NCI-H2029 treated with DMSO at 0.1 percent for 48 hours (cell line): ENCODE measurements at regions not wholly inside any gene's neighbourhood (a gene's known extent, or its start where the extent isn't known, plus 50 kb on each side); places are given as distances from the start of the nearest gene placed in this dataset.
"Not testable (repeated sequence)": the region's sequence is repeated elsewhere in the genome, so short reads cannot be mapped to it uniquely, and the experiment has no call there.

Experiments
- DNase-seq: peaks from one replicate; lab custom pipeline; 2025; lab: John Stamatoyannopoulos, UW

DNA sequence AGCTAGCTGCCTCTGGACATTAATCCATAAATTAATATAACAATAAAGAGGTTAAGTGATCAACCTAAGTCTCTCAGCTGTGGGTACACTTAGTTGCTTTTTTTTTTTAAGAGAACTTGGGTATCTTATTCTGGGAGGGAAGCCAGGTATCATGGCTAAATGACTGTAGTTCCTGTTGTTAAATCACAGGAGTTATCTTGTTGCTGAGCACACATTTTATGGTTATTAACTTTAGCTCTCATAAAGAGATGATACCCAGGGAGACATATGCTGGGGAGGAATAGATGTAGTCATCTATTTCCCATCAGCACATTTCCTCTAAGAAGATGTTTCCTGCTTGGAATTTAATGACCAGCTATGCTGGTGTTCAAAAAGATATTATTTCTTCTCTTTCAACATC is 227.8 kb downstream of the PTGER3 start:
- DNase-seq: no peak

DNA sequence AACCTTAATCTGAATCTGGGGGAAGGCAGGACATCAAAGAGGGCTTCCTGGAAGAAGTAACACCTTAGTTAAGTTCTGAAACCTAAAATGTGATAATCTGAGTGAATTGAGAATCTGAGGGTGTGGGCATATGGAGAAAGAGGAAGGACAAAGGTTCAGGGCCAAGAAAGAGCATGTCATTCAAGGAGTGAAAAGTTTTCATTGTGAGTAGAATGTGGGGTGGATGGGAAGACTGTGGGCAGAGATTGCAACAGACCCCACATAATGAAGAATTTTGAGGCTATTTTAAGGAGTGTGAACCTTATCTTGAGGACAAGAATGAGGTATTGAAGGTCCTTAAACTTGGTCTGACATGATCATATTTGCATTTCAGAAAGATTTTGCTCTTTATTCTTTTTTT is 227.2 kb downstream of the PTGER3 start:
- no peak for DNase-seq

DNA sequence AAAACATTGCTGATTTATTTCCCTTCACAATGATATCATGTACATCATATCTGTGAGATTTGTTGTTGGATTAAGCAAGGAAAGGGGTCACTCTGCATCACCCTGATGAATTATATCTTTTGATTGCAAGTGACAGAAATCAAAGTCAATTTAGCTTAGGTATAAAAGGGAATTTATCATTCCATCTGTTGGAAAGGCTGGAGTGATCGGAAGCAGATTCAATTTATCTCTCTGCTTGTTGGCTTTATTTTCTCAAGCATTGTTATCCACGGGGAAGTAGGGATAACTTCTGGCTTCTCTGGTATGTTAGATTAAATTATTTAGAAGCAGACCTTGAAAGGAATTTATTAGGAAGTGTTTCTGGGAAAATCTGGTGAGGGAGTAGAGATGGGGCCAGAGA is 226.6 kb downstream of the PTGER3 start:
- no peak for DNase-seq

DNA sequence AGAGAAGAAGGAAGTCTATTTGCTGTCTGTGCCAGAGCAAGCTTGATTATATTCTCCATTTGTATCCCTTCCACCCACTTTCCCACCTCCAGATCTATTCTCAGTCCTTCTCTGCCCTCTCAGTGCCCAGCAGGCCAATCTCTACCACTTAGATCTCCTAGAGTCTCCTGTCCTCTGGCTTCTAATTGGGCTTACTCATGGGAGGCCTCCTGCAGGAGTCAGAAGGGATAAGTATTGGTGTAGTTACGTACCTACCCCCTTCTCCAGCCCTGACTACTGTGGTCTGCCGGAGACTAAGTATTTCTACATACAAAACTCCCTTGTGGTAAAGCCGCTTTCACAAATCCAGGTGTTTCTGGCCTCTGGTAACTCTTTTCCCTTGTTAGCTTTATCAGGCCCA is 221.2 kb downstream of the PTGER3 start:
- DNase-seq: no peak

DNA sequence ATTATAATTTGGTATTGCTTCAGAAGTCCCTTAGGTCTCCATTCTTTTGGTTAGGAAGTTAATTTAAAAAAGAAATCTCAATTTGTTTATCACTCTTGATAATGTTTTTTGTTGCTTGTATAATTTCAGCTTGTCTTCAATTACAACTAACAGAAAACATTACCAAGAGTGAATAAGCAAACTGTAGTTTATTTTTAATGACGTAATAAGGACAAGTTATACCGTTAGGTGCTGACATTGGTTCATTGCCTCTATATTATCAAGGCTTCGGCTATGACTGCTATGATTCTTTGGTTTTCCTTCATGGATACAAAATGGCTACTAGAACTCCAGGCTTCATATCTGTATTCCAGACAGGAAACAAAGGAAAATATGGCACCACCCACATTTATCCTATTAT is 220.6 kb downstream of the PTGER3 start:
- DNase-seq: no peak

DNA sequence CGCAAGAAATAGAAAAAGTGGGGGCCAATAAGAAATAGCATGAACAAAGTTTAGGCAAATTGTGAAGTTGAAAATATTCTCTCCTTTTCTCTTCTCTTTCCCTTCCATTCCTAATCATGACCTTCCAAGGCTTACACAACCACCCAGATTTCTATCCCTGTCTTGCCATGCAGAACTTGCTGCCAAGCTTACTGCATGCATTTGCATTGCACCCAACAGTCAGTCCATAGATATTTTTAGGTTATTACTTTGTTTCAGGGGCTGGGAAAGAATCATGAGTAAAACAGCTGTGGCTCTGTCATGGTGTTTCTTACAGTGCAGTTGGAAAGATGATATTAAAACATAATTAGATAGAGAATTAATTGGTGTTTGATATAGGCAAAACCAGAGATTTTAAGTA is 219.4 kb downstream of the PTGER3 start:
- no peak for DNase-seq

DNA sequence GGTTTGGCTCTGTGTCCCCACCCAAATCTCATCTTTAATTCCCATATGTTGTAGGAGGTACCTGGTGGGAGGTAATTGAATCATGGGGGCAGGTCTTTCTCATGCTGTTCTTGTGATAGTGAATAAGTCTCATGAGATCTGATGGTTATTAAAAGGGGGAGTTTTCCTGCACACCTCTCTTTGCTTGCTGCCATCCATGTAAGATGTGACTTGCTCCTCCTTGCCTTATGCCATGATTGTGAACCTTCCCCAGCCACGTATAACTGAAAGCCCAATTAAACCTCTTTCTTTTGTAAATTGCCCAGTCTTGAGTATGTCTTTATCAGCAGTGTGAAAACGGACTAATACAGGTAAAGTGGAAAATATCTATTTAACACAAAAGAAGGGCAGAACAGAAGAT is 213.3 kb downstream of the PTGER3 start:
- not testable (repeated sequence) for DNase-seq

DNA sequence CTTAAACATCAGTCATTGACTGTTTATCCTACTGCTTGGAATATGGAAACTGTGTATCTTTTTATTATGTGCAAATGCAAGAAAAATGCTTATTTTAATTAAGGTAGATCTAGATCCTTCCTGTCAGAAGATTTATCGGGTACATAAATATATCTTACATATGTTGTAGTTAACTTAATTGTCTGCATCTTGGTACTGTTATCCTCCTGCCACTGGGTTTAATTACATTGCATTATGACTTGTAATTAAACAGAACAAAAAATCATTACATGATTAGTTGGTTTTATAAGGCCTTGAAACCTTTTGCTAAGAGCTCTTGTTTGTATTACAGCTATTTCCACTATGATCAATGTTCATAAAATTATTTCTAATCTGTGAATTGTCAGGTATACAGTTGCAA is 211.2 kb downstream of the PTGER3 start:
- no peak for DNase-seq

DNA sequence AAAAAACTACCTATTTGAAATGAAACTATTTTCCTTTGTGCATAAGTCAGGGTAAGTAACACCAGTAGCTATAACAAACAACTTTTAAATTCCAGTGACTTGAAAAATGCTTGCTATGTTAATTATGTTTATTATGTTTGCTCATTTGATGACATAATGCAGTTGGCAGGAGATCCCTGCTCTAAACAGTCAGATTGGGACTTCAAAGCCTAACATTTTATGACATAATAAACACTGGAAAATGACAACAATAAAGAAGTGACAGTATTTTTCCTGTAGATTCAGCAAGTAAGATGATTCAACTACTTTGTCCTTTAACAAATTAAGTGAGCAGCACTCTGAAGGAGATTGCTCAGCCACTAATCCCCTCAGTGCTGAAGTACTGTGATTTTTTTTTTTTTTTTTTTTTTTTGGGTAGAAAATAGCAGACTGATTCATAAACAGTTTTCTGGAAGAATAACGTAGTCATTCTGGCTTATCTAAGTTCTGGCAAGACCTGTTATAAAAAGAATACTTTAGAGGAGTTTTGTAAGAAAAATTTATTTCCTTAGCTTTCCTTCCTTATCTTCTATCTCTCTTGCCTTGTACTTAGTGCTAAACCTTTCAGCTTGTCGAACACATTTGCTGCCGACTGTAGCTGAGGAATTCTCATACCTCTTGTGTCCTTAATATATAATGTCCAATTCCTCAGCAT is 207.2 kb downstream of the PTGER3 start:
- DNase-seq: no peak

DNA sequence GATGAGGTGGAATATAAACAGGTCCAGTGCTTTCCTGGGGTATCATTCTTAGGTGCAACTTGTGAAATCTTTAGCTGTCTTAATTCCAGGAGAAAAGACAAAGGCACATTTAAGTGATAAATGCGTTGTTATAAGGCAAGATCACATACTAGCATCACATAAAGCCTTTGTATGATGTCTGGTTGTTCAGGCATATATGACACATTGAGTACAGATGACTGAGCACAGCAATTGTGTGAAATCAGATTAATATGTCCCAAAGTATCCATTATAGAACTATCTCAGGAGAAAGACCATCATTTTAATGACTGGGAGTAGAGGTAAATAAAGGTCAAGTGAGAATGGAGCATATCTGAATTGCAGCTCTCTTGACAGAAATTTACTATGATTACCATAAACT is 205.1 kb downstream of the PTGER3 start:
- DNase-seq: no peak

DNA sequence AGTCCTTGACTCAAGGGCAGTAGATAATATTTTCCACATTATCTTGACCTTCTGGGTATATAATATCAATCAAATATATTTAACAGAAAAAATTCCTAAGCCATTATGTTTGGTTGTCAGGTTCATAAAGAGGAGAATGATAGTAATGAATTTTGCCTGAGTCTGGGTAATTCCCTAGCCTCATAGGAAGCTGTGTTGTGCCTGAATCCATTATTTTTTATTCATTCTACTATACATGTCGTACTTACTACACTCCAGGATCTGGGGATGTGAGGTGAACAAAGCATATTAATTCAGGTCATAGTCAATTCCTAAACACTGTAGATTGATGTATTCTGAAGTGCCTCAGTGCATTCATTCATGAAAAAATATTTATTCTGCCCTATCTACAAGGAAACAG is 204.2 kb downstream of the PTGER3 start:
- DNase-seq: no peak

DNA sequence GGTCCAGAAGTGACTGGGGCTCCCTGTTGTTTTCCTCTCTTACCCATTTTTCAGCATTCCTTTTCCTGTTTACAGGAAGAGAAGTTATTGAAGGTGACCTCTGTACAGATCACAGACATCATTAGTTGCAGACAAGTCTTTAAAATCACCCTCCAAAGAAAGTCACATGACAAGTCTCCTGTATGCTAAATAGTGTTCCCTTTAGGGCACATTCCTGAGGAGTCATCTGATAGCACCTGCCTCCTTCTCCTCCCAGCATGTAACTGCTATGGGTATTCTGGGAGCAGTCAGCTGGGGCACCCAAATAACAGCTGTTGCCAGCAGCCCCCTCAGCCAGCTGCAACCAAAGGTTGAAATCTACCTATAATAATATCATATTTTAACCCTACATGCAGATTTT is 200.6 kb downstream of the PTGER3 start:
- no peak for DNase-seq

DNA sequence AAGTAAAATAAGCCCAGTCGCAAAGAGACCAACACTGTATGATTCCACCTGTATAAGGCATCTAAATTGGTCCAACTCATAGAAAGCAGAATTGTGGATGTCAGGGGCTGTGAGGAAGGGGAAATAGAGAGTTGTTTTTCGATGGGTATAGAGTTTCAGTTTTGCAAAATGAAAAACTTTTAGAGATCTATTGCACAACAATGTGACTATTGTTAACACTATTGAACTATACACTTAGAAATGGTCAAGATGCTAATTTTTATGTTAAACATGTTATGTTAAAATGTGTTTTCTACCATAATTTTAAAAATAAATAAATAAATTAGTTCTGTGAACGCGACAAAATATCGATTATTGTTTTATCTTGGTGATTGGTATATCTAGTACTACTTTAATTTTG is 192.4 kb downstream of the PTGER3 start:
- no peak for DNase-seq

DNA sequence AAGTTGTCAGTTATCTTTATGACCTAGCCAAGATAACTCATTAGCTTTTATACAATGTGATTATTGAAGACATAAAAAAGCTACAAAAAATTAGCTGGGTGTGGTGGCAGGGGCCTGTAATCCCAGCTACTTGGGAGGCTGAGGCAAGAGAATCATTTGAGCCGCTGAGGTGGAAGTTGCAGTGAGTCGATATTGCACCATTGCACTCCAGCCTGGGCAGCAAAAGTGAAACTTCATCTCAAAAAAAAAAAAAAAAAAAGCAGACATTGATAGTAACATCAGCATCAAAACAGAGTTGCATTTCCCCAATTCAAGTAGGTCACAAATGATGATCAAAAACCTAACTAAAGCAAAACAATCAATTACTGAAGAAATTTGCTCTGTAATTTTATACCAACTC is 191.4 kb downstream of the PTGER3 start:
- no peak for DNase-seq

DNA sequence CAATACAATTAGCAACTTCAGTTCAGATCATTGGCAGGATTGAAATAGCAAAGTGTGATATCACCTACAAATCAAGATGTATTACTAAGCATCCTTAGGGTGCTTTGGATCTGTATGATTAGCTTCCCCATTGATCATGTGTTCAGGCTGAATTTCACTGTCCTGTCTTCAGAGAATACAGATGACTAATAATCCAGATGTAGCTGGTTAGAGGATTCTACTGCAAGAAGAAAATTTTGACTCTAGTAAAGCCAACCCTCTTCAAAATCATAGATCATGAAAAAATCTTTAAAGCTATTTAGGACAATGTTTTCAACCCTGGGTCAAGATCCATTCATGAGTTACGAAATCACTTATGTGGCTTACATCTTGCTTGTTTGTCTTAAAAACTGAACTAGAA is 184.4 kb downstream of the PTGER3 start:
- no peak for DNase-seq

DNA sequence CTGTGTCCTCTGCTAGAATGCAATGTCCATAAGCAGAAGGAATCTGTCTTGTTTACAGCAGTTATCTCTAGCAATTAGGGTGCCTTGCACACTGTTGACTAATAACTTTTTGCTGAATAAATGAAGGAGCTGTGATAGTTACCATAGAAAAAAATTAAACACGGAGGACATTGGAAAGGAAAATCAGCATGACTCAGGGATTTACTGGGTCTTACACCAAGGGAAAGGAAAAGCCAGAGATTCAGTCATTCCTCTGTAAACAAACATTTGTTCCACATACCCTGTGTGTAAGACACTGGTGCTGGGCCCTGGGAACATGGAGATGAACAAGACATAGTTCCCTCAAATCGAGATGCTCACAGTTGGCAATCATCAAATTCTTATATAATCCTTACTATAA is 183.3 kb downstream of the PTGER3 start:
- no peak for DNase-seq

DNA sequence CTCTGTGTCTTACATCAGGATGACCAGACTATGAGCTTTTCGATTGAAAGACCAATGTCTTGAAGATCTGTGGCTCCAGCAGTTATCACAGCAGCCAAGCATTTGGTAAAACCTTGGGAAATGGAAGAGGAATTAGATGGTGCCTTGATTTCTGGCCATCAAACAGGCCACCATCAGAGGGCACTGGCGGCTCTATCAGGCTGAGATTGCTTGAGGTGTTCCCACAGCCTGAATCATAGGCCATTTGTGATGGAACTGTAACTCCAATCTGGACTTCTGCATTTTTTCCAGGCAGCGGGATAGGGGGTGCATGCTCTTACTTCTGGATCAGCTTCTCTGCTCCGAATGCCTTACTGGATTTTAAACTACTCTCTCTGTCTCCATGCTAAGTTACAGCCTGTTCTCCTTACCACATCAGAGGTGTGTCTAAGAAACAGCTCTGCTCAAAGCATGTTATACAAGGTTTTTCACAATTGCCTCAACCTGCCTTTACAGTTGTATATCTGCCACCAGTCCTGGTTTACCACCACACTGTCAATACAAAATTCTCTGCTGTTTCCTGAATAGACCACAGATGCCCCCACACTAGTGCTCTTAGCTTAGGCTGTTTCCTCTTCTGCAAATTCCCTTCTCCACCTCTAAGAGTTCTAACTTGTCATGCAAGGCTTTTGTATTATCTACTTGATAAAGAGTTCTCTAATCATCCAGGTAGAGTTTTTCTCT is 180.9 kb downstream of the PTGER3 start:
- no peak for DNase-seq

DNA sequence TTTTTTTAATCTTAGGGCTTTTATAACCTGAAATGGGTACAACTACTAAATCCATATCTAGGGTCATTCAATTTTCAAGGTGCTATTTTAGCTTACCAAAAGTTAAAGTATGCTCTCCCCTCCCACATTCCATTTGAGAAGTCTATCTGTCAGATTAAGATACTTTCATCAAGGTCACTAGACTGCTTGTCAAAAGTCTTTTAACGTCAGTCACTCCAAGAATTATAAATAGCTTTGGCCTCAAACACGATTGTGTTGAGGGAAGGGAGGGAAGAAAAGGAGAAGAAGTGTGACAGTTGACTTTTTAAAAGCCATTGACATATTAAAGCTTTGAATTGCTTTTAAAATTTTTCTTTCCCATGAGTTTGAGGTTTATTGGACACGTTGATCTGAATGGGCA is 175.8 kb downstream of the PTGER3 start:
- no peak for DNase-seq

DNA sequence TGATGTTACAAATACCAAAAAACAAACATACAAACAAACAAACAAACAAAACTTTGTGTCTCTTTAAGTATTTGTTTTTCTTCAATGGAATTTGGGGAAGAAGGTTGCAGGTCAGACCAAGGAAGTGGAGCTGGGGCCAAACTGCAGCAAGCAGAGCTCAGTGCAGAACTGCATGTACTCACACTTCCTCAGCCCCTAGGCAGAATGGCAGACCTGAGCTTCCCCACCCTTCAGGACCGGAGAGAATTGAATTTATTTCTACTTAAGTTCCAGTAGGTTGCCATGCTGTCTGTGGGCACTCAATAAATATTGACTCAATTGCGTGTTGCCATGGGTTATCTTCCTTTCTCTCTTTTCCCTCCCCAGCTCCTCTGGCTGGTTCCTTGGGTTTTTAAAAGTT is 173.6 kb downstream of the PTGER3 start:
- DNase-seq: no peak

DNA sequence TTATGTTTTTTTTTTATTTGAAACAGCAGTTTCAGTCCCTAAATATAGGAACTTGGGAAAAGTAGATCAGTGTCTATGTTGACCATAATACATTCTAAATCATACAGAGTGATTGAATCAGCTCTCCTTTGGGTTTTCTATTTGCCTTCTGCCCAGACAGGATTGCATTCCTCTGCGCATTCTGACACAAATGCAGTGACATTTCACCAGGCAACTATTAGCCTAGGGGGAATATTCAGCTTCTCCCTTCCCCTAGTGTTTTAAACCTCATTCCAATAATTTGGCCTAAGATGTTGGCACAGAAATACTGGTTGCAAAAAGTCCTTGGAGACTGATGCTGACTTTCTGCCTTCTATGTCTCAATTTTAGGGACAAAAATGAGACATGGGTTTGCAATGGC is 172.8 kb downstream of the PTGER3 start:
- DNase-seq: no peak

DNA sequence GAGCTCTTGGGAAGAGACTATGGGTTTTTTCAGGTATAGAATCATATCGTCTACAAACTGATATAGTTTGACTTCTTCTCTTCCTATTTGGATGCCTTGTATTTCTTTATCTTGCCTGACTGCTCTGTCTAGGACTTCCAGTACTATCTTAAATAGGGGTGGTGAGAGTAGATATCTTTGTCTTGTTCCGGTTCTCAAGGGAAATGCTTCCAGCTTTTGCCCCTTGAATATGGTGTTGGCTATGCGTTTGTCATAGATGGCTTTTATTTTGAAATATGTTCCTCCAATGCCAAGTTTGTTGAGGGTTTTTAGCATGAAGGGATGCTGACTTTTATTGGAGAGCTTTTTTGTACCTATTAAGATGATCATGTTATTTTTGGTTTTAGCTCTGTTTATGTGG is 170.3 kb downstream of the PTGER3 start:
- DNase-seq: no peak

DNA sequence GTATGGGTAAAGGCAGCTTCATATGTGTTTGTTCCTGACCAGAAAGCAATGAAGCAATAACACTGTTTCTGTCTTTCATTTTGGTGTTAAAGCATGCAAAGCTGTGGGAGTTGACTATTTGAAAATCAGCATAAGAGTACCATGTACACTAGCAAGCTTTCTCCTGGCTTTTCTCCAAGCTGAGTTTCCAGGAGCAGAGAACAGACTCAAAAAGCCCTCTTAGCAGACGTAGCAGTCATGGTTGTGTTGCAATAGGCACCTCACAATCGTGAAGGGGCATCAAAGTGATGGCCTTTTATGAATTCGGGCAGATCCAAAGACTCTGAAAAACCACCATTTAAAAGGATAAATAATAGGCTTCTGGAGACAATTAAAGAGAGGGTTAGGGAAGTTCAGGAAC is 159.7 kb downstream of the PTGER3 start:
- no peak for DNase-seq

DNA sequence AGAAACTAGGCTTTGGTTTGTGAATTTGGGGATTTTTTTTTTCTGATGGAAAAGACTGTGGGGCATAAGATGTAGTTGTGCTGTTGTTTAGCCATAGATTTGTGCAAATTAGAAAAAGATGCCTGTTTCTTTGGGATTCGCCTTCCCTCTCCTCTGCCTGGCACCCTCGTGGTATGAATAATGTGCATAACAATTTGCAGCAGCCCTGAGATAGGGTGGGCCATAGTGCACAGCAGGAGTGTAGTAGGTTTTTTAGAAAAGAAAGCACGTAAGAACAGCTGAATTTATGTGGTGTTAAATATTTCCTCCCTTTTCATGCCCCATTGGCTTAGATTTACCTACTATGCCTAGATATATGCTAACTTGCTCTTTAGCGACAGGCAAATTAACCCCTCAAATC is 158.9 kb downstream of the PTGER3 start:
- no peak for DNase-seq

DNA sequence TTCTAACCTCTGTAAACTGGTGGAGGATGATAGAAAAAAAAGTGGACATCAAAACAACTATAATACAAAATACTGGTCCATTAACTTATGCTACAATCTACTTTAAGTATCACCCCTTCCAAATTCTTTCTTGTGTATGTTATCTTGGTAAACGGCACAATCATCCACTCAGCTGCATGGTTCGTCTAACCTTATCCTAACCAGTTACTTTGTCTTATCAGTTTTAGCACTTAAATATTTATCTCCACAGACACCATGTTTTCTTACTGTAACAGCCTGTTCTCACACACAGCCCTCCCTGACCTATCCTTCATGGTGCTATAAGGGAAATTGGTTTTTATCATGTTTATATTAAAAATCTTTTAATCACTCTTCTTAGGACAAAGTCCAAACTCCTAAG is 157.2 kb downstream of the PTGER3 start:
- no peak for DNase-seq
